ENCODE measurements at regions not wholly inside any gene's neighbourhood (a gene's known extent, or its start where the extent isn't known, plus 50 kb on each side); places are given as distances from the start of the nearest gene placed in this dataset.

DNA sequence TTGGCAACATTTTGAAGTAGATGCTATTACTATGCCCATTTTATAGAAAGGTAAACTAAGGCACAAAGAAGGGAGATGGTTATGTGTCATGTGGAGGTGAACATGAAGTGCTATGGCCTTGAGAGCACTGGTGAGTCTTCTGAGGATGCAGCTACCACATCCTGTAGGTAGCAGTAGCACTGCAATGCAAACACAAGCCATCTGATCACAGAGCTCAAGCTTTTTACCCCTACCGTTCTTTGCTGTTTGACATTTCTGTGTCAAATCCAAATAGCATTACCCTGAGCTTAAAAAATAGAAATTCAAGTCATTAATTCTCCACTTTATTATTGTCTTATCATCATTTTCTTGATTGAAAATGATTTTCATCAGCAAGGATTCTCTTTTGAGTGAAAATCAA is 382.9 kb downstream of the KCTD12 start:
- no peak for TF ChIP-seq EZH2 (IDR thresholded peaks at IDR 0.05; ENCODE audit: insufficient read depth, poor library complexity, severe bottlenecking)
- TF ChIP-seq EZH2phosphoT487 (IDR thresholded peaks at IDR 0.05; ENCODE audit: insufficient read depth, low read depth), result no peak
- in situ Hi-C loops (cut with MboI), result no loop called here
- Histone ChIP-seq H3K9me2 (ENCODE audit: insufficient read depth) (no peaks in the 10 kb centered on the region), H3K4me2 (ENCODE audit: unreplicated experiment) (no peak overlapping the region), H4K20me1 (ENCODE audit: insufficient read depth) (no peaks in the 10 kb centered on the region; the same call in 1 of the 2 replicates), H2AFZ (no peak overlapping the region), H3K27ac (no peak overlapping the region), H3K9me3 (ENCODE audit: low read depth) (no peaks in the 10 kb centered on the region), H3K9ac (no peak overlapping the region), H3K4me3 (no peak overlapping the region), H3K36me3 (ENCODE audit: low read depth) (no peaks in the 10 kb centered on the region), H3F3A (ENCODE audit: insufficient read depth) (no peaks in the 10 kb centered on the region), H3K4me1 (ENCODE audit: insufficient read depth) (no peaks in the 10 kb centered on the region), H3K79me2 (ENCODE audit: insufficient read depth) (no peaks in the 10 kb centered on the region), H3K27me3 (replicated peaks; ENCODE audit: insufficient read depth) (peaks cover 84% of the 10 kb centered on the region)
- WGBS, 2 experiments (ENCODE audit: low coverage in 1 of 2, low lambda C conversion rate in 2 of 2, missing lambda C conversion rate in 2 of 2), result 85 to 88% methylated on average over 1 of the region's 1 CpG
- no peak for DNase-seq

DNA sequence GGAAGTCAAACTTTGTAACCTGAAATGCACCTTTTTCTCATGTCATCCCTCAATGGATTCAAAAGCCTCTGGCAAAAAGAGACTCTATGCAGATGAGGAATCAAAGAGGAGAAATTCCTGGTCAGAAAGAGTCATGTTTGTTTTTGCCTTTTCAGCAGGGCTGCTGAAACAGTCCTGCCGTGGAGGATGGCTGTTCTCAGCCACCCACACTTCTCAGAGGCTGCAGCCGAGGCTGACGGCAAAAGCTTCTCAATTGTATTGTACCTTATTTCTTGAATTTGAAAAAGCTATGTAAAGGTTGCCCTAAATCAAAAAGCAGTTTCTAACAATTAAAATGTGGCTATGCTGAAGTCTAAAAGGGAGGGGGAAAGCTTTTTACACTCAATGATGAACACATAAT is 385.3 kb downstream of the KCTD12 start:
- no peak for TF ChIP-seq EZH2phosphoT487 (IDR thresholded peaks at IDR 0.05; ENCODE audit: insufficient read depth, low read depth)
- no peak for TF ChIP-seq EZH2 (IDR thresholded peaks at IDR 0.05; ENCODE audit: insufficient read depth, poor library complexity, severe bottlenecking)
- DNase-seq, result no peak
- no peaks in the 10 kb centered on the region for H3F3A ChIP-seq (ENCODE audit: insufficient read depth)
- no peak overlapping the region for H2AFZ ChIP-seq
- no peaks in the 10 kb centered on the region for H3K36me3 ChIP-seq (ENCODE audit: low read depth)
- no peak overlapping the region for H3K9ac ChIP-seq
- WGBS, 2 experiments (ENCODE audit: low coverage in 1 of 2, low lambda C conversion rate in 2 of 2, missing lambda C conversion rate in 2 of 2), result 47 to 73% methylated on average over 3 of the region's 3 CpGs
- H3K9me3 ChIP-seq (ENCODE audit: low read depth), result no peaks in the 10 kb centered on the region
- H3K27me3 ChIP-seq (replicated peaks; ENCODE audit: insufficient read depth), result peaks cover 75% of the 10 kb centered on the region
- no peaks in the 10 kb centered on the region for H3K9me2 ChIP-seq (ENCODE audit: insufficient read depth)
- H4K20me1 ChIP-seq (ENCODE audit: insufficient read depth), result no peaks in the 10 kb centered on the region; the same call in 1 of the 2 replicates
- H3K4me3 ChIP-seq, result no peak overlapping the region
- H3K79me2 ChIP-seq (ENCODE audit: insufficient read depth), result no peaks in the 10 kb centered on the region
- in situ Hi-C loops (cut with MboI), result no loop called here
- H3K4me1 ChIP-seq (ENCODE audit: insufficient read depth), result no peaks in the 10 kb centered on the region
- H3K27ac ChIP-seq, result no peak overlapping the region
- H3K4me2 ChIP-seq (ENCODE audit: unreplicated experiment), result no peak overlapping the region

DNA sequence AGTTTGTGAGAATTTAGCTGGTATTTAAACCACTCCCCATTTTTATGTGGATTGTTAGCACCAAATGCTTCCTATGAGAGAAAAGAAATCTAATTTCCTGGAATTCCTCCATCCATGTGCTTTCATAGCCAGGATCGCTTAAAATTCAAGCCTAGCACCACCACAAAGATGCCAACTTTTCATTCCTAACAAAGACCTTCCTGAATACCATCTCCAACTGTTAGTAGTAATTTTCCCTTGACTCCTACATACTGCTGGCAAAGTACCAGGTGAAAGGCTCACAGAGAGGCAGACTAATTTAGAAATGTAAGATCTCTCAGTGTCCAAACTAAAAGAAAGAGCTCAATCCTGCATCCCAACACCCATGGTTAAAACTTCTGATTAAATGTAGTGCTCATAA is 386.3 kb downstream of the KCTD12 start:
- in situ Hi-C loops (cut with MboI), result no loop called here

DNA sequence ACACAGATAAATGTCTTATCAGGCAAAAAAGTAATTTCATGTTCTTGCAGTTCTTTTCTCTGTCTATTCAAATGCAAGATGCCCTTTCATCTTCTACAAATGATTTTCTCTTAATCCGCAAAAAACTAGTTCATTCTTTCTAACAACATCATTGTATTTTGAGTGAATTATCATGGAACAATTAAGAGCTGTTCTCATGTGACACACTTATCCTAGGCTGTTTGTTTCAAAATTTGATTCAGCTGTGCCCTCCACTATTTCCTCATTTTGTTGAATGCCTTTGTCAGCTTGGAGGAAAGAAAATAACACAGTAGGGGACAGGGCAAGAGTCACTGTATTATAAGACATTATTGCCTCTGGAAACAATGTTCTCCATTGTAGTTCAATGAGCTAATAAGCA is 396.9 kb downstream of the KCTD12 start:
- no peaks in the 10 kb centered on the region for H3K79me2 ChIP-seq (ENCODE audit: insufficient read depth)
- 41 to 60% methylated on average over 1 of the region's 1 CpG for WGBS, 2 experiments (ENCODE audit: low coverage in 1 of 2, low lambda C conversion rate in 2 of 2, missing lambda C conversion rate in 2 of 2)
- no peak for DNase-seq
- H2AFZ ChIP-seq, result no peak overlapping the region
- no peaks in the 10 kb centered on the region for H3K9me3 ChIP-seq (ENCODE audit: low read depth)
- no peak for TF ChIP-seq EZH2phosphoT487 (IDR thresholded peaks at IDR 0.05; ENCODE audit: insufficient read depth, low read depth)
- no peak for TF ChIP-seq EZH2 (IDR thresholded peaks at IDR 0.05; ENCODE audit: insufficient read depth, poor library complexity, severe bottlenecking)
- peaks cover 15% of the 10 kb centered on the region for H3K27me3 ChIP-seq (replicated peaks; ENCODE audit: insufficient read depth)
- H3K4me1 ChIP-seq (ENCODE audit: insufficient read depth), result no peaks in the 10 kb centered on the region
- no peak overlapping the region for H3K9ac ChIP-seq
- no peaks in the 10 kb centered on the region for H3K36me3 ChIP-seq (ENCODE audit: low read depth)
- no peak overlapping the region for H3K4me3 ChIP-seq
- no peak overlapping the region for H3K27ac ChIP-seq
- in situ Hi-C loops (cut with MboI), result no loop called here
- H3K9me2 ChIP-seq (ENCODE audit: insufficient read depth), result no peaks in the 10 kb centered on the region
- H4K20me1 ChIP-seq (ENCODE audit: insufficient read depth), result no peaks in the 10 kb centered on the region
- no peaks in the 10 kb centered on the region for H3F3A ChIP-seq (ENCODE audit: insufficient read depth)
- no peak overlapping the region for H3K4me2 ChIP-seq (ENCODE audit: unreplicated experiment)

More for the DNA sequence above, 386.3 kb downstream of the KCTD12 start:
- no peaks in the 10 kb centered on the region for H3K79me2 ChIP-seq (ENCODE audit: insufficient read depth)
- no peaks in the 10 kb centered on the region for H3K4me1 ChIP-seq (ENCODE audit: insufficient read depth)
- no peak overlapping the region for H3K9ac ChIP-seq
- H3K27me3 ChIP-seq (replicated peaks; ENCODE audit: insufficient read depth), result peaks cover 71% of the 10 kb centered on the region
- no peak overlapping the region for H3K4me3 ChIP-seq
- no peaks in the 10 kb centered on the region; the same call in 1 of the 2 replicates for H4K20me1 ChIP-seq (ENCODE audit: insufficient read depth)
- no peaks in the 10 kb centered on the region for H3F3A ChIP-seq (ENCODE audit: insufficient read depth)
- no peaks in the 10 kb centered on the region for H3K36me3 ChIP-seq (ENCODE audit: low read depth)
- DNase-seq, result no peak
- no peak overlapping the region for H3K27ac ChIP-seq
- H3K9me3 ChIP-seq (ENCODE audit: low read depth), result no peaks in the 10 kb centered on the region
- WGBS, 2 experiments (ENCODE audit: low coverage in 1 of 2, low lambda C conversion rate in 2 of 2, missing lambda C conversion rate in 2 of 2), result 35 to 59% methylated on average over 1 of the region's 1 CpG
- no peaks in the 10 kb centered on the region for H3K9me2 ChIP-seq (ENCODE audit: insufficient read depth)
- TF ChIP-seq EZH2phosphoT487 (IDR thresholded peaks at IDR 0.05; ENCODE audit: insufficient read depth, low read depth), result no peak
- no peak for TF ChIP-seq EZH2 (IDR thresholded peaks at IDR 0.05; ENCODE audit: insufficient read depth, poor library complexity, severe bottlenecking)
- no peak overlapping the region for H2AFZ ChIP-seq
- no peak overlapping the region for H3K4me2 ChIP-seq (ENCODE audit: unreplicated experiment)

DNA sequence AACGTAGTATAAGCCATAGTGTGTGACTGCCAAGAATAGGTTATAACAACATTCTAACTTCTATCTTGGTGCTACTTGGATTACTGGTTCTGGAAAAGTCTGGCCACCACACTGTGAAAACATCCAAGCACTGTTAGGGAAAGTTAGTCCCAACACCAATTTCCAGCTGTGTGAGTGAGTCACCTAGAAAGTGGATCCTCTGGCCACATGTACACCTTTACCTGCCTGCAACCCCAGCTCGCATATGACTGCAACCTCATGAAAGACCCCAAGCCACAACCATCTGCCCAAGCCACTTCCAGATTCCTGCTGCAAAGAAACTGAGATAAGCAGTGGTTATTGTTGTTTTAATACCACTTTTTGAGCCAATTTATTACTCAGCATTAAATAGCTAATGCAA is 404.5 kb downstream of the KCTD12 start:
- no peaks in the 10 kb centered on the region for H3K27me3 ChIP-seq (replicated peaks; ENCODE audit: insufficient read depth)
- no peak overlapping the region for H2AFZ ChIP-seq
- no peak overlapping the region for H3K4me2 ChIP-seq (ENCODE audit: unreplicated experiment)
- no peaks in the 10 kb centered on the region for H3K9me3 ChIP-seq (ENCODE audit: low read depth)
- in situ Hi-C loops (cut with MboI), result no loop called here
- no peaks in the 10 kb centered on the region for H4K20me1 ChIP-seq (ENCODE audit: insufficient read depth)
- H3K9me2 ChIP-seq (ENCODE audit: insufficient read depth), result no peaks in the 10 kb centered on the region
- H3F3A ChIP-seq (ENCODE audit: insufficient read depth), result no peaks in the 10 kb centered on the region
- H3K36me3 ChIP-seq (ENCODE audit: low read depth), result no peaks in the 10 kb centered on the region
- no peaks in the 10 kb centered on the region for H3K4me1 ChIP-seq (ENCODE audit: insufficient read depth)
- H3K79me2 ChIP-seq (ENCODE audit: insufficient read depth), result no peaks in the 10 kb centered on the region
- no peak overlapping the region for H3K9ac ChIP-seq
- TF ChIP-seq EZH2 (IDR thresholded peaks at IDR 0.05; ENCODE audit: insufficient read depth, poor library complexity, severe bottlenecking), result no peak
- TF ChIP-seq EZH2phosphoT487 (IDR thresholded peaks at IDR 0.05; ENCODE audit: insufficient read depth, low read depth), result no peak
- DNase-seq, result no peak
- H3K4me3 ChIP-seq, result no peak overlapping the region
- H3K27ac ChIP-seq, result no peak overlapping the region
- 42 to 46% methylated on average over 2 of the region's 2 CpGs for WGBS, 2 experiments (ENCODE audit: low coverage in 1 of 2, low lambda C conversion rate in 2 of 2, missing lambda C conversion rate in 2 of 2)
